ENCODE measurements at regions not wholly inside any gene's neighbourhood (a gene's known extent, or its start where the extent isn't known, plus 50 kb on each side); places are given as distances from the start of the nearest gene placed in this dataset.

DNA sequence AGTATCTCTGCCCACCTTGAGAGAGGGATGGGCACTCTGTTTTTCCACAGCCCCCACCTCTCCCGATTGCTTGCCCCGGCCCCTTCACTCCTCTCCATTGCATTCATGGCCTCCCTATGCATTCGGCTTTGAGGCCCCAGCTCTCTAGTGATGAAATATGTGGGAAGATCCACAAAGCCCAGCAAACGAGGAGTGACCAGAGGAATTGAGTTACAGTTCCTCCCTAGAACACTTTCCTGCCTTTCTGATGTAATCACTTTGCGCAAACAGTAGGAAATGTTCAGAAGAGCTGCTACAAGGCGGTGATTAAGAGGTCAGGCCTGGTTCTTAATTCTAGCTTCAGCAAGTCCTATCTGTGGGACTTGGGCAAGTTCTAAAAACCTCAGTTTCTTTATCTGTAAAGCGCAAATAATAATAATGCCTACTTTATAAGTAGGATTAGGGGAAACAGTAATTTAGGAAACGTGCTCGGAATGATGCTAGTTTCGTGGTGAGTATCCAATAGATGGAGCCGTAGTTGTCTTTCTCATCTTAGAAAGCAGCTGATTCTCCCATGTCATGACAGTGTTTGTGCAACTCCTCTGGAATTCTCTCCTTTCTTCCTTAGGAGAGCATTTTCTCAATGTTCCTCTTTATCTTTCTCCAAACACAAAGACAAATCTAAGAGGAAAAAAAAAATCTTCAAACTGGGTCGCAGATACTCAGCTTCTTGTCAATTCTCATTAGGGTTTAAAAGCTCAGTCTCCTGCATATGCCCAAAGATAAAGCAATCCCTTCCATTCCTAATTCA is 99.5 kb upstream of the MSX2 start:
- TF ChIP-seq, protein P1, sequence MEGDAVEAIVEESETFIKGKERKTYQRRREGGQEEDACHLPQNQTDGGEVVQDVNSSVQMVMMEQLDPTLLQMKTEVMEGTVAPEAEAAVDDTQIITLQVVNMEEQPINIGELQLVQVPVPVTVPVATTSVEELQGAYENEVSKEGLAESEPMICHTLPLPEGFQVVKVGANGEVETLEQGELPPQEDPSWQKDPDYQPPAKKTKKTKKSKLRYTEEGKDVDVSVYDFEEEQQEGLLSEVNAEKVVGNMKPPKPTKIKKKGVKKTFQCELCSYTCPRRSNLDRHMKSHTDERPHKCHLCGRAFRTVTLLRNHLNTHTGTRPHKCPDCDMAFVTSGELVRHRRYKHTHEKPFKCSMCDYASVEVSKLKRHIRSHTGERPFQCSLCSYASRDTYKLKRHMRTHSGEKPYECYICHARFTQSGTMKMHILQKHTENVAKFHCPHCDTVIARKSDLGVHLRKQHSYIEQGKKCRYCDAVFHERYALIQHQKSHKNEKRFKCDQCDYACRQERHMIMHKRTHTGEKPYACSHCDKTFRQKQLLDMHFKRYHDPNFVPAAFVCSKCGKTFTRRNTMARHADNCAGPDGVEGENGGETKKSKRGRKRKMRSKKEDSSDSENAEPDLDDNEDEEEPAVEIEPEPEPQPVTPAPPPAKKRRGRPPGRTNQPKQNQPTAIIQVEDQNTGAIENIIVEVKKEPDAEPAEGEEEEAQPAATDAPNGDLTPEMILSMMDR (conservative IDR thresholded peaks at IDR 0.05 in 1 of 2, IDR thresholded peaks at IDR 0.05 in 1 of 2; ENCODE audit: extremely low read depth in 1 of 2, insufficient read depth in 1 of 2, low read depth in 1 of 2, low read length in 2 of 2): no peak
- no peak for TF ChIP-seq EZH2 (IDR thresholded peaks at IDR 0.05; ENCODE audit: borderline replicate concordance, low read length)

All from mammary epithelial cell (primary cell).